ENCODE measurements at regions not wholly inside any gene's neighbourhood (a gene's known extent, or its start where the extent isn't known, plus 50 kb on each side); places are given as distances from the start of the nearest gene placed in this dataset.

DNA sequence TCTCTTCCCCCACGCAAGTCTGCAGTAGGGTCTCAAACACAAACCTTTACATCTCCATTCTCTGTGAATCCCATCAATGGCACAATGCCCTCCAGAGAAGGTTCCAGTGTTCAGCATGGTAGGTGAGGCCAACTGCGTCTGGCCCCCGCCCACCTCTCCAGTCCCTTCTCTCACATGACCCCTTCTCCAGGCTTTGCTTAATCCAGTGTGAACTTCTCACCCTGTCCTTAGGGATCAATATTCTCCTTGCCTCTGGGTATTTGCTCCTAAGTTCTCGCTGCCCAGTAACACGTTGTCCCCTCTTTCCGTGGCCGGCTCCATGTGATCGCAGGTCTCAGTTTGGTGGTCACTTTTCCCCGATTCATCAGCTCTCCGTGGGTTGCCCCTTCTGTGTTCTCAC, 225.1 kb upstream of the PMEPA1 start:
- no peak overlapping the region for H3K4me3 ChIP-seq (ENCODE audit: low read length in 3 of 3)
- intact Hi-C loops (cut with DNase I) = no loop called here
- no peaks in the 10 kb centered on the region for H3K36me3 ChIP-seq (ENCODE audit: control insufficient read depth in 2 of 3, insufficient read depth in 3 of 3, low read length in 3 of 3)
- DNase-seq (no peak), FAIRE-seq (no peak)
- no peaks in the 10 kb centered on the region for H3K4me1 ChIP-seq (ENCODE audit: control insufficient read depth in 2 of 3, insufficient read depth in 2 of 3, low read depth in 1 of 3, low read length in 3 of 3)
- no peaks in the 10 kb centered on the region for H3K9me3 ChIP-seq (ENCODE audit: control insufficient read depth in 2 of 3, insufficient read depth in 1 of 3, low read length in 3 of 3)
- H3K9ac ChIP-seq (ENCODE audit: low read length in 3 of 3) = no peak overlapping the region
- H3K27ac ChIP-seq (ENCODE audit: low read depth in 2 of 2, low read length in 2 of 2) = no peak overlapping the region
- no peaks in the 10 kb centered on the region for H3K27me3 ChIP-seq (ENCODE audit: control insufficient read depth, insufficient read depth, low read length)
- TF ChIP-seq, protein P1, sequence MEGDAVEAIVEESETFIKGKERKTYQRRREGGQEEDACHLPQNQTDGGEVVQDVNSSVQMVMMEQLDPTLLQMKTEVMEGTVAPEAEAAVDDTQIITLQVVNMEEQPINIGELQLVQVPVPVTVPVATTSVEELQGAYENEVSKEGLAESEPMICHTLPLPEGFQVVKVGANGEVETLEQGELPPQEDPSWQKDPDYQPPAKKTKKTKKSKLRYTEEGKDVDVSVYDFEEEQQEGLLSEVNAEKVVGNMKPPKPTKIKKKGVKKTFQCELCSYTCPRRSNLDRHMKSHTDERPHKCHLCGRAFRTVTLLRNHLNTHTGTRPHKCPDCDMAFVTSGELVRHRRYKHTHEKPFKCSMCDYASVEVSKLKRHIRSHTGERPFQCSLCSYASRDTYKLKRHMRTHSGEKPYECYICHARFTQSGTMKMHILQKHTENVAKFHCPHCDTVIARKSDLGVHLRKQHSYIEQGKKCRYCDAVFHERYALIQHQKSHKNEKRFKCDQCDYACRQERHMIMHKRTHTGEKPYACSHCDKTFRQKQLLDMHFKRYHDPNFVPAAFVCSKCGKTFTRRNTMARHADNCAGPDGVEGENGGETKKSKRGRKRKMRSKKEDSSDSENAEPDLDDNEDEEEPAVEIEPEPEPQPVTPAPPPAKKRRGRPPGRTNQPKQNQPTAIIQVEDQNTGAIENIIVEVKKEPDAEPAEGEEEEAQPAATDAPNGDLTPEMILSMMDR (IDR thresholded peaks at IDR 0.05; ENCODE audit: borderline replicate concordance, extremely low read depth, insufficient read depth) = no peak

DNA sequence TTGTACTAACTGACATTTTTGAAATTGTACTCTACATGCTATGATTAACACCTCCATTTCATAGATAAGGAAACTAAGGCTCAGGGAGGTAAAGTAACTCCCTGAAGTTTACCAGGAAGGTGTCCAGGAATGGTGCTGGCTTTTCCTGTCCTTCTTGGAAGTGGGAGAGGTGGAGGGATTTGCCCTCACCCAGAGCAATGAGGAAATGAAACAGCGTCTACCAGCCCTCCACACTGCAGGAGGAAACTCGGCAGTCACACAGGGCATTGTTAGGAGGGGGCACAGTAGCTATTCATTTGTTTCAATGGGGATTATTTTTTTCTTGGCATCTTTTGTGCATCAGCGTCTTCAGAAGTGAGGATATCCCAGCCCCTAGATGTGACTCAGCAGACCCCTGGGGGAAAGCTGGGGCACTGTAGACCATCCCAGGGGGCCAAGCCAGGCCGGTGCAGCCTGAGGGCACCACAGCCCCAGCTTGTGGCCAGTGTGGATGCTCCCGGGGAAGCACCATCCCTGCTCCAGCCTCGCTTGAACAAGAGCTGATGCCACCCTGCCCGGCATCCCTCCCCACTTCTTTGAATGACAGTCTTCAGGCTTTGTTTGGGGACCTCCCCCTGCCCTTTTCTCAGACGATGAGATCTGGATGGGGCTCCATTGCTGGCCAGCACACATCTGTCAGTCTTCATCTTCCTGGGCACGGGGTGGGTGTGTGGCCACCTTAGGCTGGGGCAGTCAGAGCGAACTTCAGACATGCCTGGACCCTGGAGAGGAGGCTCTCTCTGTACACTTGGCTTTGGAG, 224.4 kb upstream of the PMEPA1 start:
- Histone ChIP-seq H3K27me3 (ENCODE audit: control insufficient read depth, insufficient read depth, low read length) (no peaks in the 10 kb centered on the region), H3K36me3 (ENCODE audit: control insufficient read depth in 2 of 3, insufficient read depth in 3 of 3, low read length in 3 of 3) (no peaks in the 10 kb centered on the region), H3K9me3 (ENCODE audit: control insufficient read depth in 2 of 3, insufficient read depth in 1 of 3, low read length in 3 of 3) (no peaks in the 10 kb centered on the region), H3K27ac (ENCODE audit: low read depth in 2 of 2, low read length in 2 of 2) (no peak overlapping the region), H3K4me1 (ENCODE audit: control insufficient read depth in 2 of 3, insufficient read depth in 2 of 3, low read depth in 1 of 3, low read length in 3 of 3) (no peaks in the 10 kb centered on the region), H3K4me3 (ENCODE audit: low read length in 3 of 3) (no peak overlapping the region), H3K9ac (ENCODE audit: low read length in 3 of 3) (no peak overlapping the region)
- TF ChIP-seq, protein P1 (IDR thresholded peaks at IDR 0.05; ENCODE audit: borderline replicate concordance, extremely low read depth, insufficient read depth) = no peak
- no peak for DNase-seq
- FAIRE-seq = no peak
- intact Hi-C loops (cut with DNase I) = no loop called here

DNA sequence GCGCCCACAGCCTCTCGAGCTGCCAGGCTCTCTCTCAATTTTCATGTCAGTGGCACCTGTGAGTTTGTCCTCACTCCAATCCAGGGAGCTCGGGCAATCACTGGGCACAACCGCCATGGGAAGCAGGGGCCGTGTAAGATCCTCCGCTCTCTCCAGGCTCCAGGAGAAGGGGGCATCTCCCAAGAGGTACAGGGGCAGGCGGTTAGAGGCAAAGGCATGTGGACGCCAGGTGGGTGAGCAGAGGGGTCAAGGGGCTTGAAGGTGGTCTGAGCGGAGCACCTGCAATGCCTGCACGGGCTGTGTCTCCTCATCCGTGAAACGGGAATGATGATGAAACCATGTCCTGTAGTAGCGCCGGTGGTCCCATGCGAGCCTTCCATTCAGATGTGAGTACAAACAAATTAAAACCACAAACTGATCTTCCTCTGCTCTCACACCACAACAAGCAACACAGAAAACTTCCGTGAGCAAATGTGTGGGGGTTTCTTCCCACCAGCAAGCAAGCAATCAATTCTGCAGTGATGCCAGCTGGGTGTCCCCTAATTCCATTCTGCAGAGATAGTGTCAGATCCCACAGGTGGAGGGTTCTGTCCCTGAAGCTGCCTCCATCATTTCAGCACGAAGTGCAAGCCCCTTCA, 222.5 kb upstream of the PMEPA1 start:
- no peaks in the 10 kb centered on the region for H3K9me3 ChIP-seq (ENCODE audit: control insufficient read depth in 2 of 3, insufficient read depth in 1 of 3, low read length in 3 of 3)
- TF ChIP-seq, protein P1 (IDR thresholded peaks at IDR 0.05; ENCODE audit: borderline replicate concordance, extremely low read depth, insufficient read depth) = no peak
- H3K36me3 ChIP-seq (ENCODE audit: control insufficient read depth in 2 of 3, insufficient read depth in 3 of 3, low read length in 3 of 3) = no peaks in the 10 kb centered on the region
- intact Hi-C loops (cut with DNase I) = no loop called here
- no peaks in the 10 kb centered on the region for H3K4me1 ChIP-seq (ENCODE audit: control insufficient read depth in 2 of 3, insufficient read depth in 2 of 3, low read depth in 1 of 3, low read length in 3 of 3)
- H3K27ac ChIP-seq (ENCODE audit: low read depth in 2 of 2, low read length in 2 of 2) = no peak overlapping the region
- H3K27me3 ChIP-seq (ENCODE audit: control insufficient read depth, insufficient read depth, low read length) = no peaks in the 10 kb centered on the region
- FAIRE-seq (no peak), DNase-seq (no peak)
- H3K9ac ChIP-seq (ENCODE audit: low read length in 3 of 3) = no peak overlapping the region
- no peak overlapping the region for H3K4me3 ChIP-seq (ENCODE audit: low read length in 3 of 3)

Measured in kidney (tissue), 13 donors.